ENCODE measurements at regions not wholly inside any gene's neighbourhood (a gene's known extent, or its start where the extent isn't known, plus 50 kb on each side); places are given as distances from the start of the nearest gene placed in this dataset.

DNA sequence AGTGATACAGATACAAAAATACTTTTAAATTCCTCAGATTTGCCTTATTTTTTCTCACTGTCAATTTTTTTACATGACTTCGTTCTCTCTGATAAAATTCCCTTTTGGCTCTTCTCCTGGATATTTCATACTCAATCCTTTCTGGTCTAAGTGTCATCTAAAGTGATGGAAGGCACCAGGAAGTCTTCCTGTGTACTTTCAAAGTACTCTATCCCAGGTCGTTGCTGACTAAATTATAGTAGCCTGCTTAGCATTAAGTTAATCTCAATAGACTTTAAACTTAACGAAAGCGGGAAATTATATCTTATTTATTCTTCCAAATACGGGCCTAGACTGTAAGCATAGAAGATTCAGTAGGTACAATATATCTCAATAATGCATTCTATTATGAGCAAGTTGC is 67.8 kb downstream of the CASP12 start:
- TF ChIP-seq, protein P1, sequence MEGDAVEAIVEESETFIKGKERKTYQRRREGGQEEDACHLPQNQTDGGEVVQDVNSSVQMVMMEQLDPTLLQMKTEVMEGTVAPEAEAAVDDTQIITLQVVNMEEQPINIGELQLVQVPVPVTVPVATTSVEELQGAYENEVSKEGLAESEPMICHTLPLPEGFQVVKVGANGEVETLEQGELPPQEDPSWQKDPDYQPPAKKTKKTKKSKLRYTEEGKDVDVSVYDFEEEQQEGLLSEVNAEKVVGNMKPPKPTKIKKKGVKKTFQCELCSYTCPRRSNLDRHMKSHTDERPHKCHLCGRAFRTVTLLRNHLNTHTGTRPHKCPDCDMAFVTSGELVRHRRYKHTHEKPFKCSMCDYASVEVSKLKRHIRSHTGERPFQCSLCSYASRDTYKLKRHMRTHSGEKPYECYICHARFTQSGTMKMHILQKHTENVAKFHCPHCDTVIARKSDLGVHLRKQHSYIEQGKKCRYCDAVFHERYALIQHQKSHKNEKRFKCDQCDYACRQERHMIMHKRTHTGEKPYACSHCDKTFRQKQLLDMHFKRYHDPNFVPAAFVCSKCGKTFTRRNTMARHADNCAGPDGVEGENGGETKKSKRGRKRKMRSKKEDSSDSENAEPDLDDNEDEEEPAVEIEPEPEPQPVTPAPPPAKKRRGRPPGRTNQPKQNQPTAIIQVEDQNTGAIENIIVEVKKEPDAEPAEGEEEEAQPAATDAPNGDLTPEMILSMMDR (IDR thresholded peaks at IDR 0.05; ENCODE audit: insufficient read depth, low read length, missing control alignments), result no peak
- no peak for DNase-seq (ENCODE audit: low read depth, low spot score)
- POLR2A ChIA-PET, result no interaction called here
- CTCF ChIA-PET, result no interaction called here
- H3K4me3 ChIP-seq (ENCODE audit: low read depth, low read length), result no peak overlapping the region

DNA sequence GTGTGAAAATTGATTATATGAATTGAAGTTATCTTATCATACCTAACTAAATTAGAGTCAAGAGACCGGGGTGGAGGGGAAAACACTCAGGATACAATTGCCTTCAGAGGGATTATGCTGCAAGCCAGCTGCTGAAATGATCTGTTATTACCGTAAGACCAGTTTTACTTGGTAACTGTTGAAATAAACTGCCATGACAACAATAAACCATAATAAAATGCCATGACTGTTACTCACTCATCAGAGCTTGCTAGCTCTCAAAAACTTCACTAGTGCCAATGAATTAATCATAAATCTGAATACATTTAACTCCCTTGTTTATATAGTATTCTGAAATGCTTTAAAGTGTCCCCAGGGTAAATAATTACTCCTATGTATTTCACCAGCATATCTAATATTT is 68.2 kb downstream of the CASP12 start:
- no peak overlapping the region for H3K4me3 ChIP-seq (ENCODE audit: low read depth, low read length)
- peak; percentile 17 for DNase-seq (ENCODE audit: low read depth, low spot score)
- TF ChIP-seq, protein P1 (IDR thresholded peaks at IDR 0.05; ENCODE audit: insufficient read depth, low read length, missing control alignments), result no peak
- CTCF ChIA-PET, result no interaction called here
- POLR2A ChIA-PET, result no interaction called here

DNA sequence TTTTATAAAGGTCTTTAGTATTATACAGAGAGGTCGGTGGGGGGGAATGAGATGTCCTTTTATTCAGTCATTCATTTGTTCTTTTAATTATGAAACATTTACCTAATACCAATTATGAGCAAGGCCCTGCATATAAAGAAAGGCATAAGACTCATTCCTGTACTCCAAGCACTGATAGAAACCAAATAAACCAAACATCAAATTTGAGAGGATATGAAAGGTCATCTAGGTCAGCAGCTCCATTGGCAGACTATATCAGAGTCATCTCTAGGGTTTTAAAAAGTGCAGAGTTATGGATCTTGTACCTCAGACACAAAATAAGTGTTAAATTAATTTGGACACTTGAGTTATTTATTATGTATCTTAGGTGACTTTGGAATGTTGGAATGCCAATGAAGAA is 71.5 kb downstream of the CASP12 start:
- TF ChIP-seq, protein P1 (IDR thresholded peaks at IDR 0.05; ENCODE audit: insufficient read depth, low read length, missing control alignments), result no peak
- CTCF ChIA-PET, result no interaction called here
- POLR2A ChIA-PET, result no interaction called here
- H3K4me3 ChIP-seq (ENCODE audit: low read depth, low read length), result no peak overlapping the region
- no peak for DNase-seq (ENCODE audit: low read depth, low spot score)

DNA sequence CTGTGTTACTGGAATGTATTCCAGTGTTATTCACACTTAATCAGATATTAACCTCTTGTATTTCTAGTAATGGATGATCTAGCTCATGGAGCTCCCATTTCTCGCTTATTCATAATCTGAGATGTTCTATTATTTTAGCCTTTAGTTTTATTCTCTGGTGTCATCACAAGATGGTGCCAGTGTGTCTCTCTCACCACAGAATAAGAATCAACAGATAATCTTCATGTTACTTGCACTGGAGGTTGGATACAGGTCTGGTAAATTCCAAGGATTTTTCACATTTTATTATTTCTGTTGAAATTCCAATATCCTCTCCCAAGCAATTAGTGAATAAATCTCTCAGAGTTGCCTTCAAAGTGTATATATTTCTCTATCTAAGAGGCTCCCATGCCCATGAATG is 74.6 kb downstream of the CASP12 start:
- POLR2A ChIA-PET, result no interaction called here
- H3K4me3 ChIP-seq (ENCODE audit: low read depth, low read length), result no peak overlapping the region
- CTCF ChIA-PET, result interaction anchor here (0.7 kb wide), 1 partner anchor 17 kb away, joined by 3 read pairs; no protein-coding TSS in a partner anchor
- TF ChIP-seq, protein P1 (IDR thresholded peaks at IDR 0.05; ENCODE audit: insufficient read depth, low read length, missing control alignments), result no peak
- no peak for DNase-seq (ENCODE audit: low read depth, low spot score)

DNA sequence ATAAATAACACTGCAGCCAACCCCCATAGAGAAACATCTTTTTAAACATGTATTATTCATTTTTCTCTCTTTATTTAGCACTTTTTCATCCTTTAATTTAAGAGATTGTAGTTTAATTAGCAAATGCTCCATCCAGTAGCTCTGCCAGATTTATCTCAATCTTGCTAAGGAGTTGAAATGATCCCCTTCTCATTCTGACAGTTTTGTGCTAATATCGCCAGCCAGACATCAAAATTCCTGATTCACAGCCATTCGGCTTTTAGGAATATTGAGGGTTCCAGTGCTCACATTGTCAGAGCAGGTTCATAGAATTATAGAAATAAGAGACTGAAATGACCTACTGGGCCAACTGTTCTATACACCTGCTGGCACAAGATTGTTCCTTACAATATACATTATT is 77.8 kb downstream of the CASP12 start:
- TF ChIP-seq, protein P1 (IDR thresholded peaks at IDR 0.05; ENCODE audit: insufficient read depth, low read length, missing control alignments), result no peak
- POLR2A ChIA-PET, result no interaction called here
- CTCF ChIA-PET, result no interaction called here
- no peak overlapping the region for H3K4me3 ChIP-seq (ENCODE audit: low read depth, low read length)
- DNase-seq (ENCODE audit: low read depth, low spot score), result no peak

DNA sequence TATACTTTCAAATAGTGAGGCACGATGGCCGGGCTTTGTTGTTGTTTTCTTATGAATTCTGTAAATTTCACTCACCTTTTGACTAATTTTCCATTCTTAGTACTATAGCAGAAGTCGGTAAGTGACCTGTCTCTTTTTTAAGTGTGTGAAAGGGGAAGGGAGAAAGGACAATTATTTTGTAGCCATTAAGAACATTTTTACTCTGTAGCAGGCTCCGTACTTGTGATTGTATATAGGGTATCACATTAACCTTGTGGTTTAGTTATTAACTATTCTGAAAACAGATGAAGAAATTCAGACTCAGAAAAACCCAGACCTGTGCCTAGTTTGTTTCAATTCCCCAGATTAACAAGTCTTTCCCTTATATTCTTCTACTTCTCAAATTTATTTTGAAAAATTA is 78.7 kb downstream of the CASP12 start:
- DNase-seq (ENCODE audit: low read depth, low spot score), result no peak
- POLR2A ChIA-PET, result no interaction called here
- no peak overlapping the region for H3K4me3 ChIP-seq (ENCODE audit: low read depth, low read length)
- CTCF ChIA-PET, result no interaction called here
- TF ChIP-seq, protein P1 (IDR thresholded peaks at IDR 0.05; ENCODE audit: insufficient read depth, low read length, missing control alignments), result no peak

All from AG04449 (cell line).